Rectal smooth muscle tissue (tissue), 1 donor: ENCODE measurements at regions not wholly inside any gene's neighbourhood (a gene's known extent, or its start where the extent isn't known, plus 50 kb on each side); places are given as distances from the start of the nearest gene placed in this dataset.
"Not testable (repeated sequence)": the region's sequence is repeated elsewhere in the genome, so short reads cannot be mapped to it uniquely, and the experiment has no call there.

Source experiments
- H3K27ac ChIP-seq: one replicate; pipeline ENCODE4 v1.7.0; 2013; ENCODE audit warnings: low read depth, low read length, inconsistent platforms
- H3K27me3 ChIP-seq: one replicate; pipeline ENCODE4 v1.7.0; 2013; ENCODE audit warnings: low read length; ENCODE audit not compliant: control insufficient read depth, insufficient read depth
- H3K36me3 ChIP-seq: one replicate; pipeline ENCODE4 v1.7.0; 2013; ENCODE audit warnings: low read length; ENCODE audit not compliant: control insufficient read depth, insufficient read depth
- H3K4me1 ChIP-seq: one replicate; pipeline ENCODE4 v1.7.0; 2013; ENCODE audit warnings: low read length; ENCODE audit not compliant: control insufficient read depth, insufficient read depth
- H3K4me3 ChIP-seq: one replicate; pipeline ENCODE4 v1.7.0; 2013; ENCODE audit warnings: low read length
- H3K9ac ChIP-seq: one replicate; pipeline ENCODE4 v1.7.0; 2013; ENCODE audit warnings: low read length

DNA sequence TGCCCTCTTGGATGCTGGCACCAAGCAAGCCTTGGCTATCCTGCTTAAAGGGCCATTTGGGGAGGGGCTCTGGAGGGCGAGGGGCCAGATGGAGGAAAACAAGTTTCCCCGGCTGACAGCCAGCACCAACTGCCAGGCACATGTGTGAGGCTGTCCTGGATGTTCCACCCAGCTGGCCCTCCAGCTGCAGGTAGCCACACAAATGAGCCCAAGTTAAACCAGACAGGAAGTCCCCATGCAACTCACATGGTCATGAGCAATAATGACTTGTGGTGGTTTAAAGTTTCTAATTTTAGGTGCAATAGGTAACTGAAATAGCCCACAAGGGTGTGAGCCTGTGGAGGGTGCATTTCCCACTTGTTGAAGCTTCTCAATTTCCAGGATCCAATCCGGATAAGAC, 198.0 kb downstream of the OTOP1 start:
- not testable (repeated sequence) for H3K9ac ChIP-seq, H3K27me3 ChIP-seq, H3K27ac ChIP-seq, H3K4me3 ChIP-seq, H3K36me3 ChIP-seq, H3K4me1 ChIP-seq

DNA sequence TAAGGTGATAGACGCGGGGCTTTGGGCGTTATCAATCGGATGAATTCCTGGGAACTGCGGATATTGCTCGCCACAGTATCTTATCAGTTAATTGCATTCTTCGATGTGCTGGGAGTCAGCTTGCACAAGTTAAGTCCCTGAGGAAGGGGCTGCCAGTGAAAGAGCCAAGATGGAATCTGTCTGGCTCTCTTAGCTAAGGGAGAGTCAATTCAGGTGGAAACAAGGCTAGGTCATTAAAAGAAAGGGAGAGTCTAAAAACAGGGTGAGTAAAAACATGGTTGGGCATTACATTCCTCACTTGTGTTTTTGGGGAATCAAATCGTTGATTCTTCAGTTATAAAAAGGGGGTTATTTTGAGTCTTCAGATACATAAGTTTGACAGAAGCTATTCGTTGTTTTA, 196.2 kb downstream of the OTOP1 start:
- not testable (repeated sequence) for H3K27me3 ChIP-seq, H3K4me1 ChIP-seq, H3K4me3 ChIP-seq, H3K27ac ChIP-seq, H3K36me3 ChIP-seq, H3K9ac ChIP-seq

DNA sequence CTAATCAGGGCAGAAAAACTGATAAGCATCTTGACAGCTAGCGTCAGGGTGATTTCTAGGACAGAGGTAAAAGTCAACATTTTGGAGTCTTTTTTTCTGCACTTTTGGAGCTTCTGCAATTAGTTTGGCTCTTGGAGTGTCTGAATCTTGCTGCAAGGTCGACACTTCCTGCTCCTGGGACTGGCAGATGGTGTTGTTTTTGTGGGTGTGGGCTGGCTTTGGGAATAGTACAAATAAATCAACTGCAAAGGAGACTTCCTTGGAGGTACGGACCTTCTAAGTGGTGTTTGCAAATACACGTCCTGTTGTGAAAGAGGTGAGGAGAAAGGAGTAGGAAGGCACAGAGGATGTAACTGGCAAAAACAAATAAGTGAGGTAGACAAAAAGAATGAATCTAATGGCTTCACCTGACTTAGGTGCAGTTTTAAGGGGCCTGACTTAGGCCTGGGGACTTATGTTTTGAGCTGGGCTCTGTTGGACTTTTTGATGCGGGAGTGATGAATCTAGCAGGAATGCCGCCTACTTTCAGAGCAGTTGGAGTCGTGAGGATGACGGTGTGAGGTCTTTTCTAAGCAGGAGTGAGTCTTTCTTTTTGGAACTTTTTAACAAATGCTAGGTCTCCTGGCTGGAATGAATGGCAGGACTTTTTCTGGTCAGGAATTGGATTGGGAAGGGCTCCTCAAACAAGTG, 195.1 kb downstream of the OTOP1 start:
- not testable (repeated sequence) for H3K36me3 ChIP-seq

DNA sequence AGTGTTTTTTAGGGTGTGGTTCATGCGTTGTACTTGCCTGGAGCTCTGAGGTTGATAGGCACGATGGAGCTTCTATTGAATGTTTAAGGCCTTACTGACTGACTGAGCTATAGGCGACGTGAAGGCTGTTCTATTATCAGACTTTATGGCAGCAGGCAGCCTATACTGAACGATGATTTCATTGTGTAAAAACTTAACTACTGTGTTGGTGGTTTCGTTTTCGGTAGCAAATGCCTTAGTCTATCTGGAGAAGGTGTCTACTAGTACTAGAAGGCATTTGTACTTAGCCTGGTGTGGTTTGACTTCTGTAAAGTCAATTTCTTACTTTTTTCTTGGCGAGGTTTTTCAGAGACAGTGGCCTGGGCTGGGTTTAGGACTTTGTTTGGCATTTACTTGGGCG, 194.4 kb downstream of the OTOP1 start:
- not testable (repeated sequence) for H3K9ac ChIP-seq, H3K27me3 ChIP-seq, H3K27ac ChIP-seq, H3K36me3 ChIP-seq, H3K4me1 ChIP-seq
- peak overlapping the region; percentile 9 for H3K4me3 ChIP-seq

More for the DNA sequence above, 195.1 kb downstream of the OTOP1 start:
- not testable (repeated sequence) for H3K4me1 ChIP-seq, H3K27me3 ChIP-seq, H3K4me3 ChIP-seq, H3K9ac ChIP-seq, H3K27ac ChIP-seq

DNA sequence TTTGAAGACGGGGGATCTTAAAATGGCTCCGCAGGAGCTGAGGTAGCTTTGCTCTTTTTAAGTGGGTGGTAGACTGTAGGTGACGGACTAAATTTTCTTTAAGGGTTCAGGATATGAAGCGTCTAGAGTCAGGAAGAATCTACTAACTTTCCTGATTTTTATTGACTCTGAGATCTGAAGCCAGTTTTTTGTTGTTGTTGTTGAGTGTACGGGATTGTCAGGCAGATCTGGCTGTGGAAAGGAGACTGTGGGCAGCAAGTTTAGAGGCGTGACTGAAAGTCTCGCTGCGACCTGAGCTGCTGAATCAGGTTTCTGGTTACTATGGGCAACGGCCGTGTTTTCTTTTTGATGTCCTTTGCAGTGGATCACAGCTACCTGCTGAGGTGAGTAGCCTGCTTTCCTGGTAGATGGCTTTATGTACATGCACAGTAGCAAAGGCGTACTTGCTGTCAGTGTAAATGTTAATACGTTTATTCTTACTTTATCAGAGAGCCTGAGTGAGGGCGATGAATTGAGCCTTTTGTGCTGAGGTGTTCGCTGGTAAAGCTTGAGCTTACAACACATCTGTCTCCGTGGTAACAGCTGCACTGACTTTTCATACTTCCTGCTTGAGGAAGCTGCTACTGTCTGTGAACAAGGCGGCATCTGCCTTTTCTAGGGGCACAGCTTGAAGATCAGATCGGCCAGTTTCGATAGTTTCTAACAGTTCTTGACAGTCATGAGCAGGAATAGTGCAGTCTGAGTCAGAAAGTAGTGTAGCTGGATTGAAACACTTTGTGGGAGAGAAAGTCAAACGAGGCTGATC, 193.7 kb downstream of the OTOP1 start:
- H3K4me1 ChIP-seq, H3K27ac ChIP-seq, H3K9ac ChIP-seq, H3K27me3 ChIP-seq, H3K36me3 ChIP-seq: not testable (repeated sequence)
- peak overlapping the region; percentile 41 for H3K4me3 ChIP-seq

DNA sequence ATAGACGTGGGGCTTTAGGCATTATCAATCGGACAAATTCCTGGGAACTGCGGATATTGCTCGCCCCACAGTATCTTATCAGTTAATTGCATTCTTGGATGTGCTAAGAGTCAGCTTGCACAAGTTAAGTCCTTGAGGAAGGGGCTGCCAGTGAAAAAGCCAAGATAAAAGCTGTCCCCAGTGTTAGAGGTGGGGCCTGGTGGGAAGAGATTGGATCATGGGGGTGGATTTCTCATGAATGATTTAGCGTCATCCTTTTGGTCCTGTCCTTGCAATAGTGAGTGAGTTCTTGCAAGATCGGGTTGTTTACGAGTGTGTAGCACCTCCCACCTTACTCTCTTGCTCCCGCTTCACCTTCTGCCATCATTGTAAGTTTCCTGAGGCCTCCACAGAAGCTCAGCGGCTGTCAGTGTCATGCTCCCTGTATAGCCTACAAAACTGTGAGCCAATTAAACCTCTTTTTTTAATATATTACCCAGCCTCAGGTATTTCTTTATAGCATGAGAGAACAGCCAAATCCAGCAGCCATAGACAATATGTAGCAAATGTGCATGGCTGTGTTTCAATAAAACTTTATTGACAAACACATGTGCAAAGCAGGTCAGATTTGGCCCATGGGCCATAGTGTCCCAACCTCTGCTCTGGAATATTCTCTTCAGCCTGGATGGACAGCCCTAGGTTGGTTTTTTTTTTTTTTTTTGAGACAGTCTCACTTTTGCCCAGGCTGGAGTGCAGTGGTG, 189.2 kb downstream of the OTOP1 start:
- H3K4me1 ChIP-seq, H3K36me3 ChIP-seq, H3K27ac ChIP-seq, H3K4me3 ChIP-seq, H3K27me3 ChIP-seq, H3K9ac ChIP-seq: not testable (repeated sequence)

DNA sequence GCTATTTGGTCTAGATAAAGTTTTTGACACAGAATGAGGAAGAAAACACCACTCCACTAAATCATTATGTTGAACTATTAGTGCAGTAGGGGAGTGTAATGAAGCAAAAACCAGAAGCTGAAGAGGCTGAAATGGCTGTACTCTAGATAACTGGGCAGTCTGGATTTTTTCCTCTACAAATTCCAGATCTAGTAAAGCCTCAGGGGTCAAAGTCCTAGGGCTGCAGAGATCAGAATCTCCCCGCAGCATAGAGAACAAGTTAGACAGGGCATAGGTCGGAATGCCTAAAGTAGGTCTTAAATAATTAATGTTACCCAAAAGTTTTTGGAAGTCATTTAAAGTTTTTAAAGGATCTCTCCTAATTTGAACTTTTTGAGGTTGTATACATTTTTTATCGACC, 180.9 kb downstream of the OTOP1 start:
- H3K4me1 ChIP-seq, H3K36me3 ChIP-seq, H3K27ac ChIP-seq, H3K4me3 ChIP-seq, H3K9ac ChIP-seq, H3K27me3 ChIP-seq: not testable (repeated sequence)

DNA sequence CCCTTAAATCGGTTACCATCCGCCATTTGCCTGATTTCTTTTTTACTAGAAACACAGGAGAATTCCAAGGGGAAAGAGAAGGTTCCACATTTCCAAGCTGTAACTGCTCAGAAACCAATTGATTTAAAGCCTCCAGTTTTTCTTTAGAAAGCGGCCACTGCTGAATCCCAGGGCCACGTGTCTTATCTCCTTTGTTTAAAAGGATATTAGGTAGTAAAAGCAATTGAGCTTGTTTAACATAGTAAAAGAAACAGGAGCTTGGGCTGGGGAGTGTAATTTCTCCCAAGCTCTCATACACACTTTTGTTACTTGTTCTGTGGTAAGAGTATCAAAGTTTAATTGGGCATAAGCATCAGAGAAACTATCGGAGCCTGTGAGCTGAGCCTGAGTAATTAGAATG, 180.0 kb downstream of the OTOP1 start:
- H3K27ac ChIP-seq, H3K27me3 ChIP-seq, H3K4me1 ChIP-seq, H3K36me3 ChIP-seq, H3K4me3 ChIP-seq, H3K9ac ChIP-seq: not testable (repeated sequence)

DNA sequence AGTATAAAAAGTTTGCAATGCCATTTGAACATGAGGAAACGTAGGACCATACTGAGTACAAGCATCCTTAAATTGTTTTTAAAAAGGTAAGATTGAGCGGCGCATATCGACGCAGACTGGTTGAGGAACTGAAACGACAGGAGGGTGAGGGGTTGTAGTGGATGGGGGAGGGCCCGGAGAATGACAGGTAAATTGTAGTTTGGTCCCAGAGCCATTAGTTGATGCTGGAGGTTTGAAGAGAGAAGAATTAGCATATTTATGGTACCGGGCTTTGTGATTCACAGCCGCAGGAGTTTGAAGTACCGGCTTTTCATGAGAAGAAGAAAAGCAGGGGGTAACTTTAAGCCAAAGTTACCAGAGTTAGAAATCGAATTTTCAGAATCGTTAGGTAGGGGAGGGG, 179.5 kb downstream of the OTOP1 start:
- not testable (repeated sequence) for H3K4me3 ChIP-seq, H3K27ac ChIP-seq, H3K36me3 ChIP-seq, H3K27me3 ChIP-seq, H3K9ac ChIP-seq, H3K4me1 ChIP-seq

DNA sequence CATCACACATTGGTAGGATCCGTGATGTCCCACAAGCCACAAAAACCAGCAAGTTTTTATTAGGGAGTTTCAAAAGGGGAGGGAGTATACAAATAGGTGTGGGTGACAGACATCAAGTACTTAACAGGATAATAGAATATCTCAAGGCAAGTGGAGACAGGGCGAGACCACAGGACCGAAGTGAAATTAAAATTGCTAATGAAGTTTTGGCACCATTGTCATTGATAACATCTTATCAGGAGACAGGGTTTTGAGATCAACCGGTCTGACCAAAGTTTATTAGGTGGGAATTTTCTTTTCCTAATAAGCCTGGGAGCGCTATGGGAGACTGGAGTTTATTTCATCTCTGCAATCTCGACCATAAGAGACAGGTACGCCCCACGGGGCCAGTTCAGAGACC, 178.5 kb downstream of the OTOP1 start:
- H3K27me3 ChIP-seq, H3K4me3 ChIP-seq, H3K27ac ChIP-seq, H3K9ac ChIP-seq, H3K4me1 ChIP-seq, H3K36me3 ChIP-seq: not testable (repeated sequence)

DNA sequence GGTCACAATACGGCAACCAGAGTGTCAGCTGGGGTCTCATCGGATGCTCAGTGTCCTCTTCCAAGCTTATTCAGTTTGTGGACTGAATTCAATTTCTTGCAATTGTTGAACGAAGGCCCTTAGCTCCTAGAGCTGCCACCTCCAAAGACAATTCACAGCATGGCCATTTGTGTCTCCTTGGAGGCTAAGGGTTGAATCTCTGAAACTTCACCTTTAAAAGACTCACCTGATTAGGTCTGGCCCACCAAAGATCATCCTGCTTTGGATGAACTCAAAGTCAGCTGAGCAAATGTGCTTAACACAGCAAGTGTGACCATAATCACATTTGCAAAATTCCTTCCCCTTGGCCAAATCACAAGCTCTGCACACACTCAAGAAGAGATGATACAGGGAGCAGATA, 175.9 kb downstream of the OTOP1 start:
- H3K27me3 ChIP-seq, H3K9ac ChIP-seq, H3K36me3 ChIP-seq, H3K4me1 ChIP-seq, H3K4me3 ChIP-seq, H3K27ac ChIP-seq: not testable (repeated sequence)

DNA sequence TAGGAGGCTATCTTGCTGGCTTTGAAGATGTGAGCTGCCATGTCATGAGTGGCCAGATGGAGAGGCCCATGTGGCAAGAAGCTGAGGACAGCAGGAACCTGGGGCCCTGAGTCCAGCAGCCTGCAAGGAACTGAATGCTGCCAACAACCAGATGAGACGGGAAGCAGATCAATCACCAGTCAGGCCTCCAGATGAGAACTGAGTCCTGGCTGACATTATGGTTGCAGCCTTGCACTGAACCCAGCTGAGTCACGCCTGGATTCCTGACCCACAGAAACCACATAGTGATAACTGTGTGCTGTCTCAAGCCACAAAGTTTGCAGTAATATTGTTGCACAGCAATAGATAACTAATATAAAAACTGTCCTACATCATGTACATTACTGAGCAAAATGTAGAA, 173.8 kb downstream of the OTOP1 start:
- not testable (repeated sequence) for H3K4me3 ChIP-seq, H3K9ac ChIP-seq, H3K36me3 ChIP-seq, H3K27ac ChIP-seq, H3K27me3 ChIP-seq, H3K4me1 ChIP-seq

DNA sequence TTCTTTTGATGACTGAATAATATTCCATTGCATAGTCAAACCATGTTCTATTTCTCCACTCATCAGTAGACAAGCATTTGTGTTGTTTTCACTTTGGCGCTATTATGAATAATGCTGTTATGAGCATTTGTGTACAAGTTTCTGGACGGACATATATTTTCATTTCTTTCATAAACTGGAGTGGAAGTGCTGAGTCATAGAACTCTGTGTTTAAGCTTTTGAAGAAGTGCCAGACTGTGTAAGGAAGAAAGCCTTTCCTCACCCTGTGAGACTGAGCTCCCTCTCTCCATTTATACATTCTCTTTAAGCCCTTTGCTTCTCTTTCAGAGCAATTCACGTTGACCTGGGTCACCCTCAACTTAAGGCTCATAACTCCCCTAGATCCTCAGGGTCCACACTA, 169.5 kb downstream of the OTOP1 start:
- H3K27me3 ChIP-seq, H3K4me1 ChIP-seq: not testable (repeated sequence)

More for the DNA sequence above, 169.5 kb downstream of the OTOP1 start:
- not testable (repeated sequence) for H3K4me3 ChIP-seq, H3K27ac ChIP-seq, H3K36me3 ChIP-seq, H3K9ac ChIP-seq
